Stimulated activated CD8-positive, alpha-beta memory T cell treated with anti-CD3 and anti-CD28 coated beads, Interleukin-15, amount 100 ng/mL, for 48 hours (primary cell): ENCODE measurements at regions not wholly inside any gene's neighbourhood (a gene's known extent, or its start where the extent isn't known, plus 50 kb on each side); places are given as distances from the start of the nearest gene placed in this dataset.

ENCODE experiments used
- DNase-seq, 2 donors: peaks; one replicate each; pipeline ENCODE4 v3.0.0-alpha.2; 2020; ENCODE audit warnings: low read depth in 2 of 2

DNA sequence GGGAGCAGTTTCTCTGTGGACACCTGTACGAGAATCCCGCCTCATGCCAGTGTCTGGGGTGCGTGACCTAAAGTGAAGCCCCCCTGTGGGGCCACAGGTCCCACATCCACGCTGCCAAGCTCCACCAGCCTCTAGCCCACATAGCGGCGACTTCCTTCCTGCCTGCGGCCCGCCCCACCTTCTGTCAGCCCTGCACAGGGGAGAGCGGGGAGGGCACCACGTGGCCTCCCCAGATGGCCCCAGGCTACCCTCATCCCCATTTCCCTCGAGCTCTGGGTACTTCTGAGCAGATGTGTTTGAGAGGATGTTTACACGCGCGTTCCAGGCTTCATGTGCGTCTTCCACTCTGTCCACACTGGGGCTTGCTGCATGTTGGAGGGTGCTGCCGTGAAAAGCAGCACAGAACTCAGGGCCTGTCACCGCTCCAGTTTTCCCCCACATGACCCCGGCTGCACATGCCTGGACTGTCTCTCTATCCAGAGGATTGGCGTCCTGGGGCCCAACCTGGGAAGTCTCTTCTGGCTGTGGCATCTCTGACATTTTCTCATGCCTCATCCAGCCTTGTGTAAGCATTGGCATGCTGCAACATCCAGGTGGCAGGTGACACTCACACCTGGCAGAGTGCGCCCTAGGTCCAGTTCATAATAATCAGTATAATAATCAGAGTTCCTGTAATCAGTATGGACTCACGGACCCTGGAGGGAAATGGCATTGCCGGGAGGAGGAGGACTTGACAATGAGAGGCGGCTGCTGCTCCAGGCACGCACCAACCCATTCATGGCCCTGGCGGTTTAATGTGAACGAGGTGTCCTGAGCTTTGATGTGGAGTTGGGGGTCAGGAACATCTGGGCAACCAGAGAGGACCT lies 146.3 kb upstream of the TWIST2 start:
- no peak for DNase-seq

DNA sequence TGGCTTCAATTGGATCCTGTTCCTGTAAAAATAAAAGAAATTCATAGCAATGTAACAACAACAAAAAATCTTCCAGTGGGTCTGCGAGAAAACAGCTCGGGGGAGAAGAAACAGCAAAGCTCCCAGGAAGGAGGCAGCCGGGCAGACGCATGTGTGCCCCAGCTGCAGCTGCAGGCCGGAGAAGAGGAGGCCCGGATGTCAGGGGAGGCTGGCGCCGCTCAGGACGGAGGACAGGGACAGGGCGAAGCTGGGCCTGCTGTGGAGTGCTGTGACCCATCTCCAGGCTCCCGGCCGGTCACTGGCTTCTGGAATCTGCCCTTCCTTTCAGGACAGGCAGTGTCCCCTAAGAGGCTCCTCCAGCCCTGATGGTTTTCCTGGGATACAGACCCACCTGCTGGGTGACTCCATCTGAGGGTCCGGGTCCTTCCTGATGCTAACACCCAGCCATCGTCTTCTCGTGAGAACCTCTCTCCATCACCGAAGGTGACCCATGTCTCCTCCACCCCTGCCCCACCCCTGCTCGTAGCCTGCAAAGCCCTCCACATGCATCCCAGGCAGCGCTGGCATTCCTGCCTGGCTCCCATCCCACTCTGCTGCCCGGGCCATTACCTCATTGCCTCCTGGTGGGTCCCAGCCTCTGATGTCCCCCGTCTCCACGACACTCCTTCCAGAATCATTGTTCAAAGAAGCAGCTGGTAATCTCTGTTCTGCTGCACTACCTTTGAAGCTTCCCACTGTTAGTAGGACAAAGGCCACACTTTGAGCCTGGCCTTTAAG lies 145.4 kb upstream of the TWIST2 start:
- no peak for DNase-seq

DNA sequence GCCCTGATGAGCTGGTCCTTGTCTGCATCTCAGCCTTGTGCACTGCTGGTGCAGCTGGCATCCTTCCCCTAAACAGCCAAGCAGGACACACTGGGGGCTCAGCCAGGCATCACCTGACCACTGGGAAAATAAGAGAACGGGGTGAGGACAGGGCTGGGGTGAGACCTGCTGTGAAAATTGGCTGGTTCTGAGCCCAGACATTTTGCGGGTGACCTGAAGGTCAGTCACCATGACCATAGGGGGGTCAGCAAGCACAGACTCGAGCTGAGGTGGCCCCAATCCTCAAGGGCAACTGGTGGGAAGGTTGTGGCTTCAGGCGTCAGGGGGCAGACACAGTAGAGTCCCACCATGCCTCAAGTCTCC lies 144.9 kb upstream of the TWIST2 start:
- DNase-seq = no peak

DNA sequence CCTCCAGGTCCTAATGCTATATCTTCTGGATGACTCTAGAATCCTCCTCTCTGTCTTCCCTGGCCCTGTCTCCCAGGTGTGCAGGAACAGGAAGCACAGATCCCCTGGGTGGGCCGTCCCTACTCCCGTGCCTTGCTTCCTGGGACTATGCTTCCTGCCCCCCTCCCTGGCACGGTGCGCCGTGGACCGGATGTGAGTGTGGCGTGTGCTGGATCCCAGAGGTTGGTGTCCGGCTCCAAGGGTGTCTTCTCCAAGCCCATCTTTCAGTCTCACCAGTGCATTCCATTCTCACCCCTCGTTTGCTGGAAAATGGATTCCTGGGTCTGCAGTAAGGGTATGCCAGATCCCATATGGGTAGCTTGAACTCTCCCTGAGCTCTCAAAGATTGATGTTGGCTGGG lies 144.4 kb upstream of the TWIST2 start:
- DNase-seq = no peak

DNA sequence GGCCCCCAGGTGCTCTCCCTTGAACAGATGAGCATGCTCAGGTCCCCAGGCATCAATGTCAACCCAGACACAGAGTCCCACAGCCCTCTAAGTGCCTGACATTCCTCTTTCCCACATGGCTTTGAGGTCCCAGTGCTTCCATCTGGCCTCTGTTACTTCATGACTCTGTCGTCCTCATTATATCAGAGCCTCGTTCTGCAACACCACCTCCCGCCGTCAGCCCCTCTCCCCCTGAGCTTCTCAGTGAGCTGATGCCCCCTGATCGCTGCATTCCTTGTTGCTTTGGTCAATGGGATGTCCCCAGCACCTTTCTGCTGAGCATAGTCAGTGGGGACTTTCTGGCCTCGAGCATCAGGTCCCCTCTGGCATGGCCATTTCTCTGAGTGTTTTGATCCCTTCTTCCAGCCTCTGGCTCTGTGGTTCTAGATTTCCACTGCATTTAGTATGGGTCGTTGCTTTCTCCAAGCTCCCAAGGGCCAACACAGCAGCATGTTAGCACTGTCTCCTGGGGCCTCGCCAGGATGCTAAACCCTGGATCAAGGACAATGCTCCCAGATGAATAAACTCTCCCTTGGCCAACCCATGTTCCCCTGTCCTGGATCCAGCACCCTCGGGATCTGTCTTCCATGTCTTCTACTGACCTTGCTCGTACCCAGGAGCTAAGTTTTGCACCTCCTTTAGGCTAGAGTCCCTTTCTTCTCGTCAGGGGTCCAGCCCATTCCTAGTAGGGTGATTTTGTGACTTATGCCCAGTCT lies 143.2 kb upstream of the TWIST2 start:
- no peak for DNase-seq

- no peak for DNase-seq
Measured at GRCh38 chr2:238706163-238706562, 141.7 kb upstream of the TWIST2 start.

GRCh38 chr2:238706673-238707072 lies 141.2 kb upstream of the TWIST2 start:
- no peak for DNase-seq

DNA sequence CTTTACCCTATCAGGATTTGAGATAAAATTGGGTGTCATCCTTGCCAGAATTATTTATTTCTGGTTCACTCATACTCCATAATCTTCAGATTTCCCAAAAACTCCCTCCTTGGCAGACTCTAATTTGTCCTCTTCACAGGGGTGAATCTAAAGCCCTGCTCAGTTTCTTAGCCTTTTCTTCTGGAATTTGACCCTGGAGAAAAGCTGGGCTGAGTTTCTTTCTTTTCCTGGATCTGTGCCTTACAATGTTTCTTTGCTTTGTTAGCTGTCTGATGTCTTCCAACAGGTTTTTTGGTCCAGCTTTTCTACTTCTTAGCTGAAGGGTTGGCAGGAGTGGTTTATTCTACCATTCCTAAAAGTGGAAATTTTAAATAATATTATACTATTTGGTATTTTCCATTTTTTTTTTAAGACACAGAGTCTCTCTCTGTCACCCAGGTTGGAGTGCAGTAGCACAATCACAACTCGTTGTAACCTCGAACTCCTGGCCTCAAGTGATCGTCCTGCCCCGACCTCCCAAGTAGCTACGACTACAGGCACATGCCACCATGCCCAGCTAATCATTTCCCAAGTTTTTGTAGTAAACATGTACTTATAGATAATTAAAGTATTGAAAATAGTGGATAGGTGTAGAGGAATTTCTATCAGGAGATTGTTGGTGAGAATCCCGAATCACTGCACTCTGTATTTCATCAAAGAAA lies 138.4 kb upstream of the TWIST2 start:
- no peak for DNase-seq

- DNase-seq = no peak
Measured at GRCh38 chr2:238710032-238710735, 137.7 kb upstream of the TWIST2 start.

GRCh38 chr2:238710787-238711186 lies 137.1 kb upstream of the TWIST2 start:
- no peak for DNase-seq

DNA sequence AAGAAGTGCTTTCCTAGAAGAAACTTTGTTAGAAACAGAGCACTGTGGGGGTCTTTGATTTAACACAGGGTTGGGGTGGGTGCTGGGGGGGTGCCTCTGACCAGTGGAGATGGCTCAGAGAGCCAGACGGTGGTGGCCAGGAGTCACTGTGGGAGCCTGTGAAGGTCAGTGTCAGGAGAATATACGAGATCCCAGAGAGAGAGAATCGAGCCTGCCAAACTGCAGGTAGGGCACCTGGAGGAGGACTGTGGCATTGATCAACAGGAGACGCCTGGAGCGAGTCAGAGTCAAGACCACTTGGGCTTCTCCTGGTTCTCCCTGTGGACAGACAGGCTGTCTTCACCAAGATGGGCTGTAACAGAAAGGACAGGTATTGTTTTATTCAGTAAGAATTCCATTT lies 136.5 kb upstream of the TWIST2 start:
- DNase-seq = no peak

GRCh38 chr2:238712011-238712410 lies 135.9 kb upstream of the TWIST2 start:
- no peak for DNase-seq

GRCh38 chr2:238713198-238713826 lies 134.6 kb upstream of the TWIST2 start:
- DNase-seq = no peak

- DNase-seq = no peak
Measured at GRCh38 chr2:238714038-238714528, 133.8 kb upstream of the TWIST2 start.

DNA sequence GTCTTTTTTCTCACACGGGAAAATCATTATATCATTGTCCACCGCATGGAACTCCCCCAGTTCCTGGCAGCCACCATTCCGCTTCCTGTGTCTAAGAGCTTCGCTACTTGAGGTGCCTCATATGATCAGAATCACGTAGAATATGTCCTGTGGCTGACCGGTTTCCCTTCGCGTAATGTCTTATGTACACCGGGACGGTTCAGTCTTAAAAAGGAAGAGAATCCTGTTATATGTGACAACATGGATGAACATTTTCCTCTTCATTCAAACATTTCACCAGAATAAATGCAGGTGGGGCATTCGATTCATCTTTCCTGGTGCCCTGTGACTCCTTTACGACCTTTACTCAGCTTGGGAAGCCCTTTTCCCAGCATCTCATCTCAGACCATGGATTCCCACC lies 131.7 kb upstream of the TWIST2 start:
- DNase-seq = no peak

DNA sequence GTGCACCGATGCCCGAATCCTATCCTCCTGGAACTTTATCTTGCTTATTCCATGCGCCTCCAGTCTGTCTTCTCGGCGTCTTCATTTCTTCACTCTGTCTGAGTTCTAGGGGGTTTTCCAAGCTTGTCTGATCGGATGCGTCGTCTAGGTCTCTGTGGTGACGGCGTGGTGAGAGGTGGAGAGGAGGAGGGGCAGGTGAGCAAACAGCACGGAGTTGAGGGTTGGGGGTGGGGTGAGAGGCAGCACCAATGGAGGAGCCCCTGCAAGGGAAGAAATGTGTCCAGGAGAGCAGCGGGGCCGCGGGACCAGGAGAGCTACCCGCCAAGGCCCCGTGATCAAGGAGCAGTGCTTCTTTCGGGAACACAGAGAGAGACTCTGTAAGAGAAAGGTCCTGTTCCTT lies 131.3 kb upstream of the TWIST2 start:
- no peak for DNase-seq

DNA sequence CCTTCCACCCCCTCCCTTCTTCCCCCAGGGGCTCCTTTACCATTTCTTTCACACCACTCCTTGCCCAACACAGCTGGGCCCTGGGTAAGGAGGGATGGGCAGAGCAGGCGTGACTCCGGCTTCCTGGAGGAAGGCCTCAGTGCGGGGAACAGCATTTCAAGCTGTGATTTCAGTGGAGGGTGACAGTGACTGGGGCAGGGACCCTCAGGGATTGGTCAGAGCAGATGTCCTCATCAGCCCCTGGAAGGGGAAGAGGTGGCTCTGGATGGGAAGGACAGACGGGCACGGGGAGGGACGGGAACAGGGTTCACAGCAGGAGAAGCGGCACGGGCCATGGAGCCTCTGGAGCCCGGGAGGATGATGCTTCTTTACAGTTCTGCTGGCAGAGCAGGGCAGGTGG lies 130.8 kb upstream of the TWIST2 start:
- DNase-seq = no peak

DNA sequence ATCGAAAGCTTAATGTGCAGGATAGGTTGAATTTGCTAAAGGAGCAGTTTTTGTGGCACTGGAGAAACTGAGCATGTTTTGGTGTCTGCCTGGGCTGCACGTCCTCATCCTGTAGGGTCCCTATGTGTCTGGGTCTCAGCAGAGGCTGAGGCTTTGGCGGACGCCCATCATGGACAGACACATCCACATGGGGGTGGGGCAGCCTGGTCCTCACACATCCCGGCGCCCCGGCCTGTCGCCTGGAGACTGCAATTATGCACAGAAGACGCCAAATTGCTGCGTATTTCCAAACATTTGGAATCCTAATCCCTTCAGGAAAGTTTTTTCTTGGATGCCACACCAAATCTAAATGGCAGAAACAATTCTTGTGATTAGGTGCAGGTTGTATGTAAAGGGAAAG lies 128.2 kb upstream of the TWIST2 start:
- DNase-seq = no peak

GRCh38 chr2:238720232-238720672 lies 127.6 kb upstream of the TWIST2 start:
- DNase-seq = peak; percentile 8 to 20

- DNase-seq = no peak
Measured at GRCh38 chr2:238722181-238722580, 125.7 kb upstream of the TWIST2 start.
